ENCODE measurements at regions not wholly inside any gene's neighbourhood (a gene's known extent, or its start where the extent isn't known, plus 50 kb on each side); places are given as distances from the start of the nearest gene placed in this dataset.

GRCh38 chr6:88295663-88296062 is 129.5 kb upstream of the CNR1 start:
- no peak for ATAC-seq (ENCODE audit: low read depth)
- no peaks in the 10 kb centered on the region for H3K4me1 Mint-ChIP-seq
- H3K9me3 Mint-ChIP-seq, result no peaks in the 10 kb centered on the region
- no peak for DNase-seq
- H3K27ac Mint-ChIP-seq, result no peak overlapping the region
- POLR2A ChIA-PET, result no interaction called here
- H3K27me3 Mint-ChIP-seq, result no peaks in the 10 kb centered on the region
- no peak overlapping the region for H3K4me3 Mint-ChIP-seq
- H3K36me3 Mint-ChIP-seq, result no peaks in the 10 kb centered on the region

GRCh38 chr6:88294702-88295101 is 128.6 kb upstream of the CNR1 start:
- no peak overlapping the region for H3K4me3 Mint-ChIP-seq
- H3K9me3 Mint-ChIP-seq, result no peaks in the 10 kb centered on the region
- DNase-seq (no peak), ATAC-seq (ENCODE audit: low read depth) (no peak)
- no peaks in the 10 kb centered on the region for H3K36me3 Mint-ChIP-seq
- H3K27ac Mint-ChIP-seq, result no peak overlapping the region
- POLR2A ChIA-PET, result no interaction called here
- H3K4me1 Mint-ChIP-seq, result no peaks in the 10 kb centered on the region
- H3K27me3 Mint-ChIP-seq, result no peaks in the 10 kb centered on the region

- DNase-seq, result no peak
- POLR2A ChIA-PET, result no interaction called here
- Mint-ChIP-seq H3K4me3 (no peak overlapping the region), H3K36me3 (no peaks in the 10 kb centered on the region), H3K9me3 (peaks cover 3% of the 10 kb centered on the region), H3K27me3 (no peaks in the 10 kb centered on the region), H3K4me1 (no peaks in the 10 kb centered on the region), H3K27ac (no peak overlapping the region)
- ATAC-seq (ENCODE audit: low read depth), result no peak
Observed at GRCh38 chr6:88290411-88290810, 124.3 kb upstream of the CNR1 start.

GRCh38 chr6:88287696-88288095 is 121.5 kb upstream of the CNR1 start:
- no peak overlapping the region for H3K4me3 Mint-ChIP-seq
- H3K4me1 Mint-ChIP-seq, result no peaks in the 10 kb centered on the region
- POLR2A ChIA-PET, result no interaction called here
- H3K36me3 Mint-ChIP-seq, result no peaks in the 10 kb centered on the region
- peaks cover 3% of the 10 kb centered on the region for H3K9me3 Mint-ChIP-seq
- no peaks in the 10 kb centered on the region for H3K27me3 Mint-ChIP-seq
- ATAC-seq (ENCODE audit: low read depth) (no peak), DNase-seq (no peak)
- H3K27ac Mint-ChIP-seq, result no peak overlapping the region

- no peak for DNase-seq
- H3K36me3 Mint-ChIP-seq, result no peaks in the 10 kb centered on the region
- H3K9me3 Mint-ChIP-seq, result no peaks in the 10 kb centered on the region
- POLR2A ChIA-PET, result no interaction called here
- H3K27ac Mint-ChIP-seq, result no peak overlapping the region
- H3K4me3 Mint-ChIP-seq, result no peak overlapping the region
- H3K27me3 Mint-ChIP-seq, result no peaks in the 10 kb centered on the region
- no peak for ATAC-seq (ENCODE audit: low read depth)
- H3K4me1 Mint-ChIP-seq, result no peaks in the 10 kb centered on the region
Observed at GRCh38 chr6:88276331-88276730, 110.2 kb upstream of the CNR1 start.

GRCh38 chr6:88268508-88268907 is 102.4 kb upstream of the CNR1 start:
- H3K27ac Mint-ChIP-seq, result no peak overlapping the region
- H3K4me3 Mint-ChIP-seq, result no peak overlapping the region

GRCh38 chr6:88266126-88266525 is 100.0 kb upstream of the CNR1 start:
- Mint-ChIP-seq H3K4me3 (no peak overlapping the region), H3K27ac (no peak overlapping the region), H3K9me3 (no peaks in the 10 kb centered on the region), H3K27me3 (no peaks in the 10 kb centered on the region), H3K36me3 (no peaks in the 10 kb centered on the region), H3K4me1 (no peaks in the 10 kb centered on the region)
- POLR2A ChIA-PET, result no interaction called here
- DNase-seq, result no peak
- no peak for ATAC-seq (ENCODE audit: low read depth)

More at GRCh38 chr6:88268508-88268907, 102.4 kb upstream of the CNR1 start:
- no peak for ATAC-seq (ENCODE audit: low read depth)
- H3K9me3 Mint-ChIP-seq, result no peaks in the 10 kb centered on the region
- no peaks in the 10 kb centered on the region for H3K27me3 Mint-ChIP-seq
- no peaks in the 10 kb centered on the region for H3K36me3 Mint-ChIP-seq
- DNase-seq, result no peak
- POLR2A ChIA-PET, result no interaction called here
- no peaks in the 10 kb centered on the region for H3K4me1 Mint-ChIP-seq

GRCh38 chr6:88263591-88263990 is 97.4 kb upstream of the CNR1 start:
- DNase-seq, result no peak
- Mint-ChIP-seq H3K4me1 (no peaks in the 10 kb centered on the region), H3K27me3 (no peaks in the 10 kb centered on the region), H3K36me3 (no peaks in the 10 kb centered on the region), H3K4me3 (no peak overlapping the region), H3K9me3 (no peaks in the 10 kb centered on the region), H3K27ac (no peak overlapping the region)
- POLR2A ChIA-PET, result no interaction called here
- ATAC-seq (ENCODE audit: low read depth), result no peak

- no peaks in the 10 kb centered on the region for H3K36me3 Mint-ChIP-seq
- no peaks in the 10 kb centered on the region for H3K9me3 Mint-ChIP-seq
- no peaks in the 10 kb centered on the region for H3K4me1 Mint-ChIP-seq
- no peak overlapping the region for H3K4me3 Mint-ChIP-seq
- POLR2A ChIA-PET, result no interaction called here
- DNase-seq (no peak), ATAC-seq (ENCODE audit: low read depth) (no peak)
- no peaks in the 10 kb centered on the region for H3K27me3 Mint-ChIP-seq
- H3K27ac Mint-ChIP-seq, result no peak overlapping the region
Observed at GRCh38 chr6:88262332-88262731, 96.2 kb upstream of the CNR1 start.

- POLR2A ChIA-PET, result no interaction called here
- H3K36me3 Mint-ChIP-seq, result no peaks in the 10 kb centered on the region
- H3K4me3 Mint-ChIP-seq, result no peak overlapping the region
- no peaks in the 10 kb centered on the region for H3K4me1 Mint-ChIP-seq
- H3K27me3 Mint-ChIP-seq, result no peaks in the 10 kb centered on the region
- peaks cover 8% of the 10 kb centered on the region for H3K9me3 Mint-ChIP-seq
- DNase-seq, result no peak
- no peak for ATAC-seq (ENCODE audit: low read depth)
- no peak overlapping the region for H3K27ac Mint-ChIP-seq
Observed at GRCh38 chr6:88251301-88251700, 85.2 kb upstream of the CNR1 start.

GRCh38 chr6:88248709-88249321 is 82.7 kb upstream of the CNR1 start:
- Mint-ChIP-seq H3K27ac (no peak overlapping the region), H3K4me3 (no peak overlapping the region), H3K27me3 (no peaks in the 10 kb centered on the region), H3K36me3 (no peaks in the 10 kb centered on the region), H3K4me1 (no peaks in the 10 kb centered on the region), H3K9me3 (peaks cover 5% of the 10 kb centered on the region)
- ATAC-seq (ENCODE audit: low read depth) (no peak), DNase-seq (no peak)
- POLR2A ChIA-PET, result no interaction called here

- Mint-ChIP-seq H3K9me3 (no peaks in the 10 kb centered on the region), H3K4me3 (no peak overlapping the region), H3K4me1 (no peaks in the 10 kb centered on the region), H3K27ac (no peak overlapping the region), H3K27me3 (no peaks in the 10 kb centered on the region), H3K36me3 (no peaks in the 10 kb centered on the region)
- no peak for ATAC-seq (ENCODE audit: low read depth)
- POLR2A ChIA-PET, result no interaction called here
- no peak for DNase-seq
Observed at GRCh38 chr6:88246654-88247053, 80.5 kb upstream of the CNR1 start.

GRCh38 chr6:88244721-88245120 is 78.6 kb upstream of the CNR1 start:
- Mint-ChIP-seq H3K4me1 (no peaks in the 10 kb centered on the region), H3K27ac (no peak overlapping the region), H3K36me3 (no peaks in the 10 kb centered on the region), H3K4me3 (no peak overlapping the region), H3K9me3 (peaks cover 2% of the 10 kb centered on the region), H3K27me3 (no peaks in the 10 kb centered on the region)
- ATAC-seq (ENCODE audit: low read depth), result no peak
- POLR2A ChIA-PET, result no interaction called here
- no peak for DNase-seq

GRCh38 chr6:88238901-88239300 is 72.8 kb upstream of the CNR1 start:
- no peak overlapping the region for H3K27ac Mint-ChIP-seq
- H3K27me3 Mint-ChIP-seq, result no peaks in the 10 kb centered on the region
- peaks cover 2% of the 10 kb centered on the region for H3K9me3 Mint-ChIP-seq
- H3K36me3 Mint-ChIP-seq, result no peaks in the 10 kb centered on the region
- DNase-seq (no peak), ATAC-seq (ENCODE audit: low read depth) (no peak)
- no peak overlapping the region for H3K4me3 Mint-ChIP-seq
- POLR2A ChIA-PET, result no interaction called here
- H3K4me1 Mint-ChIP-seq, result no peaks in the 10 kb centered on the region

GRCh38 chr6:88238065-88238464 is 71.9 kb upstream of the CNR1 start:
- no peaks in the 10 kb centered on the region for H3K36me3 Mint-ChIP-seq
- peaks cover 2% of the 10 kb centered on the region for H3K9me3 Mint-ChIP-seq
- DNase-seq (no peak), ATAC-seq (ENCODE audit: low read depth) (no peak)
- H3K4me3 Mint-ChIP-seq, result no peak overlapping the region
- H3K27me3 Mint-ChIP-seq, result no peaks in the 10 kb centered on the region
- H3K27ac Mint-ChIP-seq, result no peak overlapping the region
- POLR2A ChIA-PET, result no interaction called here
- no peaks in the 10 kb centered on the region for H3K4me1 Mint-ChIP-seq

Measured in activated naive CD8-positive, alpha-beta T cell treated with anti-CD3 and anti-CD28 coated beads, Interleukin-2, amount 10 ng/mL, durations not matched to agents 7 days and 5 days (primary cell).